GM18867 (cell line): ENCODE measurements at regions not wholly inside any gene's neighbourhood (a gene's known extent, or its start where the extent isn't known, plus 50 kb on each side); places are given as distances from the start of the nearest gene placed in this dataset.

ENCODE experiments used
- ATAC-seq: cut with Tn5 transposase; IDR thresholded peaks from one replicate; pipeline ENCODE4 v1.9.1; 2021; ENCODE audit warnings: mild to moderate bottlenecking, moderate library complexity; ENCODE audit not compliant: unreplicated experiment

DNA sequence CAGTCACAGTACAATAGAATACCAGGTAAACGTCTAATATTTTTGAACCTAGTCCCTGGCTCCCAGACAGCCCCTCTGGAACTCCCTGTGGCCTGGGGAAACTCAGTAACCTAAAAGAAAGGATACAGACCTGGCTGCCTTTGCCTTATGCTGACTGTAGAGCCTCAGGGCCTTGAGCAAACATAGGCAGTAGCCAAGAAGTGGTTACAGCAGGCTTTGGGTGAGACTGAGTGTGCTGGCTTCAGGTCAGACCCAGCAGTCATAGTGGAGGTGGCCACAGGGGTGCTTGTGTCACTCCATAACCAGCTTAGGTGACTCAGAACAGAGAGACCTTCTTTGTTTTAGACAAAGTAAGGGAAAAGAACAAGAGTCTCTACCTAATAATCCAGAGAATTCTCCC is 141.8 kb upstream of the PRDX4 start:
- no peak for ATAC-seq

DNA sequence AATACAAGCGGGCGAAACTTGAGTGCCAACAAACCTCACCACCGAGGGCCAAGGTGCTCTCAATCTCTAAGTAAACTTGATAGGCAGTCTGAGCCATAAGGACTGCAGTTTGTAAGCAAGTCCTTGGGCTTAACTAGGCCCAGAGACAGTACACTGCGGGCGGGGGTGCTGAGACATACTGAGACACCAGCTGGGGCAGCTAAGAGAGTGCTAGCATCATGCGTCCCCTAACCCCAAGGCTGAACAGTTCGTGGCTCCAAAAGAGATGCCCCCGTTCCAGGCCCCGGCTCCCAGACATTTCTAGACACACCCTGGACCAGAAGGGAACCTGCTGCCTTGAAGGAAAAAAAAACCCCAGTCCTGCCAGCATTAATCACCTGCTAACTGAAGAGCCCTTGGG is 126.8 kb upstream of the PRDX4 start:
- no peak for ATAC-seq

DNA sequence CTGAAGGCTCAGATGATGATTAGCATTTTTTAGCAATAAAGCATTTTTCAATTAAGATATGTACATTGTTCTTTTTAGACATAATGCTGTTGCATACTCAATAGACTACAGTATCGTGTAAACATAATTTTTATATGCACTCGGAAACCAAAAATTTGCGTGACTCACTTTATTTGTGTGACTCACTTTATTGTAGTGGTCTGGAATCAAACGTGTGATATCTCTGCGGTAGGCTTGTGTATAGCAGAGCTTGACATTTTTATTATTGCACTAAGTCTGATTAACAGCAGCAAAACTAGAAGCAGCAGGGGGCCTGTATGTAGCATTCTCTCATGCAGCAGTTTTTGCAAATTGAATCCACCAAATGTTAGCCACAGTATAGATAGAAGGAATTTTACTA is 119.1 kb upstream of the PRDX4 start:
- ATAC-seq = no peak

DNA sequence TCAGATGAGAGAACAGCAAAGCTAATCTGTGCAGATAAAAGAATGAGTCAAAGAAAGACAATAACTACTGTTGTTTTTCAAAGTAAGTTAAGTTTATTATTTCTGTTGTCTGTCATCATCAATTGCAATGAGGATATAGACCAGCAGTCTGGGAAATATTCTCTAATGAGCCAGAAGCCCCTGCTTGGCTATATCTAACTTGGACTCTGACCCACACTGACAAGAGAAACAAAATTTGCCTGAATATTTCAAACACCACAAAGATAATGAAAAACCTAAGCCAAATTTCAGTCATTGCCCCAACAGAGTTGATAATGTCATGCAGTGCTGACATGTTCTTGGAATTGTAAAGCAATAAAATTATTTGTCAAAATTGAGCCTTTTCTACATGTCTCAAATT is 115.0 kb upstream of the PRDX4 start:
- ATAC-seq = no peak

DNA sequence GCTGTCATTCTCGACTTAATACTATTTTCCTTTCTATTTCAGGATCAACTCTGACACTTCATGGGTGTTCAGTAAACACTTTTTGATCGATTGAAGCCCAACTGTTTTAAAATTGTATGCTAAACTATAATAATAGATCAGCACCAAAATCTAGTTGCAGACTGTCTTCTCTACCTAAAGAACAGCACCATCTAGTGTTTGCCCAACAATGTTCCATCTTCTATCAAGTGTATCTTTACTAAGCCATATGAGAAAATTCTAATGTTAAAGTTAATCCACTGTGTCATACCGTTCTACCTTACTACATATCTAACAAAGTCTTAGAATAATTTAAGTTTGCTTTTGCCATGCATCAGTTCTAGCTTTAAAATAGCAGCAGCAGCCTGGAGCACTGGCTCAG is 113.0 kb upstream of the PRDX4 start:
- ATAC-seq = peak; percentile 65

DNA sequence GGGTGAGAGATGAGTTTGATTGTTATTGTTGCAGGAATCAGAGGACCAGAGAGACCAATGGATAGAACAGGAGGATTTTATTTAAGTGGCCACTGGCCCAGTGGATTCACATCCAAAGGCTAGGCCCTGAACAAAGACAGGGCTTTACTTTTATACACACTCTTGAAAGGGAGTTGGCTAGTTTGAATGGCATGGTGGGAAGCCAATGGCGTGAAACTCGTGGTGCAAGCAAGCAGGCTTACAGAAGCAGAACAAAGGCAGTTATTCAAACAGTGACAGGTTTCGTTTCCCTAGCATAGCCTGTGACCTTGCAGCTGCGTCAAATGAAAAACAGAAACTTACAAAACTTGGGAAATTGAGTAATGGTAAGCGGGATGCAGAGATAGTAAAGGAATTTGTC is 110.2 kb upstream of the PRDX4 start:
- peak; percentile 79 for ATAC-seq

DNA sequence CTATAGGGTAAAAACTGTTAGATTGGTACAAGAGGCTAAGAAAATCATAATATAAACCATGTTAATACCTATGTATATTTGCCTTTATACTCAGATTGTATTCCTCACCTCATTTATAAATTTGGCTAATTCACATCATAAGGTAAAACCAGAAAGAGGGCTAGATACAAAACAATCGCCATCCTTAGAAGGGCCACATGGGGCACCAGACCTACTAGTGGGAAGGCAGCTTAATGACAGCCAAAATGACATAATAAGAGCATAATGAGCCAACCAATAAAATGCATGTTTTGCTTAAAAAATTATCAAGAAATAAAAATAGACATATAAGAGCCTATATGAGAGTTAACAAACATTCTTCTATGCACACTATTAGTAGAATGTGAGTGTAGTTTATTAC is 107.3 kb upstream of the PRDX4 start:
- no peak for ATAC-seq

DNA sequence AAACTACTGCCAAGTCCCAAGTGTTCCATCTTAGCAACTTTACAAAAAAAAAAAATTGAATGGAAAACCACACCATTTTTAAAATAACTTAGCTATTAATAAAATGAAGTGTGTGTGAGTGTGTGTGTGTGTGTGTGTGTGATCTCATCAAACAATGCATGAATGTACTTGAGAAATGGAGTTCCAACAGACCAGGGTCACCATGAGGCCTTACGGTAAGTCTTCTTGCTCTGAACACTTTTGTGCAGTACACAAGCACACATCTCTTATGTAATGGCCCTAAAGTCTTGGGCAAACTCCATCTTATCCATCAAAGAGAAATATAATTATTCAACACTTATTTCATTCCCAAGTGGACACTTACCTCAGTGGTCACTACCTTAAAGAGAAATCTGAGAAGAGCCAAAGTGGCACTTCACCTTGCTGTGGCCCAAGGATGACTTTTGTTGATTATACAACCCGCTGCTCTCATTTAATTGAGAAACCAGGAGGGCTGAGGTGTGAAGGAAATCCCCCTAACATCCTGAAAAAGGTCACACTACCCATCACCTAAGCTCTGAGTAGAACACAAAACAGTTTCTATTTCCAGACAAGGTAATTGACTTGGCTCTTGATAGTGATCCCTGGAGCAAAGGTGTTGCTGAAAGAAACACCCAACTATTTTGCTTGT is 96.5 kb upstream of the PRDX4 start:
- ATAC-seq = no peak

DNA sequence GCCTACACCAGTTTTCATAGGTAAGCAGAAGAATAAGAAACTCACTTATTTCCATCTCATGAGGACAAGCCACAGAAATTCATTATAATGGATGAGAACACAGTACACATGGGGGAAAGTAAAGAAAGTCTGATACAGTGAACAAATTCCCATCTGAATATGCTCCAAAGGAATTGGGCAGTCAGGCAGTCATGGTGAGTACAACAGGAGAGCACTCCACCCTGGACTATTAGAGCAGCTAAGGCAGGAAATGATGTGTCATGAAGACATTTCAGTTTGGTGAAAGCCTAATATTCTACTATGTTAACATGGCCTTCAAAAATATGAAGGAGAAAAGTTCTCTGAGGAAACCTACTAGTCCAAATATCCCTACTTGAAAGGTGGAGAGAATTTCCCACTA is 92.0 kb upstream of the PRDX4 start:
- ATAC-seq = no peak

DNA sequence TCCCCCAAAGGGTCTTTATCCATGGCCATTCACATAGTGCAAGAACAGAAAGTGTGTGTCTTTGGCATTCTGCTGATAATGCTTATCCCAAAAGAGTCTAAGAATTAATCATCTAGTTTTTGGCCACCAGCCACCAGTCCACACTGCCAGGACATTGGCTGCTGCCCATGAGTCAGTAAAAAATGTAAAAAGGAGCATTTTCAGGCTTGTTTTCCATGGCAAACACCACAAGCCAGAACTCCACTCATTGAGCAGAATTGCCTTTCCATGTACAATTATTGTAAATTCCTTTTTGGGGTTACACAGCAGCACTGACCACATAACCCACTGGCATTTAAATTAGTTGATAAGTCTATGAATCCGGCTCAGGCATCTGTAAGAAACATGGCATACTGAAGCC is 89.2 kb upstream of the PRDX4 start:
- ATAC-seq = no peak

DNA sequence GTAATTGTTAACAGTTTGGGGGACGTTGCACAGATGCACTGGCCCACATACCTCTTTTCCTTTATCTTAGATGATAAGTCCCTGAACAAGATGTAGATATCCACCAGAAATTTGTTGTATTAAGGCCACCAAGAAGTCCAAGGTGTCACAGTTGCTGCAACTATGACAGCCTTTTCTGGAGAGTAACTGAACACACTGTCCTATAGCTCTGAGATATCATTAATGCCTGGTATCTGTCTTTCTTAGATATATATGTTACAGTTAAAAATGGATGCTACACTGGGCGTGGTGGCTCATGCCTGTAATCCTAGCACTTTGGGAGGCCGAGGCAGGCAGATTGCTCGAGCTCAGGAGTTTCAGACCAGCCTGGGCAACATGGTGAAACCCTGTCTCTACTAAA is 77.8 kb upstream of the PRDX4 start:
- ATAC-seq = no peak

DNA sequence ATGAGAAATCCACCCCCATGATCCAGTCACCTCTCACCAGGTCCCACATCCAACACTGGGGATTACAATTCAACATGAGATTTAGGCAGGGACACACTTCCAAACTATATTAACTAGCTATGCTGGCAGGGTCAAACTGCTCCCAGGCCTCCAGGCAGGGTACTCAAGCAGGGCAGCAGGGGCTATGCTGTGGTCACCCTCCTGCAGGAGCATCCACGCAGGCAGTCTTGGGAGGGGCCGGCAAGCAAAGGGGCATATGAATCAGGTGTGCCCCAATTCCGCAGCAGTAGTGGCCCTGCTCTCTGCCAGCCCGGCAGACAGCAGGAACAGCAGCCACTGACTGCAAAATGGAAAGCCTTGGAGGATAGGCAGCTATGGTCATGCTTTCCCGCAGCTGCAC is 74.6 kb upstream of the PRDX4 start:
- no peak for ATAC-seq

DNA sequence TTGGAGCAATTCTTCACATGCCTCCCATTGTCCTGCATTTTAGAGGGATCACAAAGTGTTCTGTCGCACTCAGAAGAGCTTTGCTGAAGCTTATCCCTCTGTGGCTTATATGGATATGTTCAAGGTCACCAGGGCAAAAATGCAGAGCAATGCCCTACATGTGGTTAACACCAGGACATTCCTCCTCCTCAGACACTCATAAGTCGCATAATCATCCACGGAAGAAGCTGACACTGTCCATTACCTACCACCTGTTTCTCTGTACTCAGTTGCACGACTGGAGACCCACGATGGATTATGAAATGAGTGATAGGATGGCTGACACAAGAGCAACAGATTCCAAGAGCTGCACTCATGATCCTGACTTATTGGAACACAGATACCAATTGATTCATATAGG is 68.7 kb upstream of the PRDX4 start:
- no peak for ATAC-seq

DNA sequence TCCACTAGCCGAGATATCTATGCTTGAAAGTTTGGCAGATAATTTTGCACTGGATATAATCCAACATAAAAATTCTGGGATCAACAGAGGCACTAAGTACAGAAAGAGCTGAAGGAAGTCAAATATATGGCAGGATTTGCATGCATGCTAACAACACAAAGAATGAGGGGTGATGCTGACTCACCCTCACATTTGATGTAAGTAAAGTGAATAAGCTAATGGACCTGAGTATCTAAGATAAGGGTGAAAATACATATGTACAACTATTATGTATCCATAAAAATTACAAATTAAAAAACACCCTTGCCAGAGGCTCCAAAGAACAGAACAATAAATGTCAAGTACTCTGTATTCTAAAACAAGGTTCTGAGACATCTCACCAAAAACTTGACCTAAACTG is 63.8 kb upstream of the PRDX4 start:
- no peak for ATAC-seq

DNA sequence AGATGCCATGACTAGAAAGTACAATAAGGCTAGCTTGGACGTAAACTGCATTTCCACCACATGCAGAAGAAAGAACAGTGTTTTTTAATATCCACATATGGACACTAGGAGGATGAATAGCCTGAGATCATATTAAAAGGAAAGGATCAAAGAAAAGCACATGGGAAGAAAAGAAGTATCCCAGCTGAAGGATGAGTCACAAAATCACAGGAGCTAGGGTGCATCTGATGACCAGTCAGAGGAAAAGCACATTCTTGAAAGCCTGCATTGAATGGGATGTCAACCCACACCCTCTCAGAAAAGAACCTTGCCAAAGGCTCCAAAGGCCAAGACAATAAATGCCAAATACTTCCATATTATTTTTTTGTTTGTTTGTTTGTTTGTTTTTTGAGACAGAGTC is 56.8 kb upstream of the PRDX4 start:
- no peak for ATAC-seq

DNA sequence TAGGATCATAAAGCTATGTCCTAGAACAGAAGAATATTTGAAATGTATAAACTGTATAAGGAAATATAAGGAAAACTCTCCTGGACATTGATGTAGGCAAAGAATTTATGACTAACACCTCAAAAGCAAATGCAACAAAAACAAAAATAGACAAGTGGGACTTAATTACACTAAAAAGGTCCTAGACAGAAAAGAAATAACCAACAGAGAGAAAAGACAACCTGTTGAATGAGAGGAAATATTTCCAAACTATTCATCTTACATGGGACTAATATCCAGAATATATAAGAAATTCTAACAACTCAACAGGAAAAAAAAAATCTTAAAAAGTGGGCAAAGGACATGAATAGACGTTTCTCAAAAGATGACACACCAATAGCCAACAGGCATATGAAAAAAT is 54.4 kb upstream of the PRDX4 start:
- no peak for ATAC-seq

DNA sequence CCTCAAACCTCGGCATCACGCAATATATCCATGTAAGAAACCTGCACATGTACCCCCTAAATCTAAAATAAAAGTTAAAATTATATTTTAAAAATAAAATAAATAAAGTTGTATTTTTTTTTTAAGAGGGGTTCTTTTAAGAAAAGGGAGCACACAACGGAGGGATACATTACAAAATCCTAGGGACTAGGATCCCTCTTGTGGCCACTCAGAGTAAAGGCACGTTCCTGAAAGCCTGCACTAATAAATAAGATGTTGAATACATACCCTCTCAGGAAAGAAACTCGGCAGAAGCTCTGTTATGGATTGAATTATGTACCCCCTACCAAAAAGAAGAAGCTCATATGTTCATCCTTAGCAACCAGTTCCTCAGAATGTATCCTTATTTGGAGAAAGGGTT is 50.9 kb upstream of the PRDX4 start:
- ATAC-seq = peak; percentile 91
